Activated T-cell treated with anti-CD3 and anti-CD28 coated beads for 48 hours (primary cell): ENCODE measurements at regions not wholly inside any gene's neighbourhood (a gene's known extent, or its start where the extent isn't known, plus 50 kb on each side); places are given as distances from the start of the nearest gene placed in this dataset.

Experiments
- DNase-seq: peaks from one replicate; pipeline ENCODE4 v3.0.0-alpha.2; 2020; ENCODE audit warnings: low read depth

DNA sequence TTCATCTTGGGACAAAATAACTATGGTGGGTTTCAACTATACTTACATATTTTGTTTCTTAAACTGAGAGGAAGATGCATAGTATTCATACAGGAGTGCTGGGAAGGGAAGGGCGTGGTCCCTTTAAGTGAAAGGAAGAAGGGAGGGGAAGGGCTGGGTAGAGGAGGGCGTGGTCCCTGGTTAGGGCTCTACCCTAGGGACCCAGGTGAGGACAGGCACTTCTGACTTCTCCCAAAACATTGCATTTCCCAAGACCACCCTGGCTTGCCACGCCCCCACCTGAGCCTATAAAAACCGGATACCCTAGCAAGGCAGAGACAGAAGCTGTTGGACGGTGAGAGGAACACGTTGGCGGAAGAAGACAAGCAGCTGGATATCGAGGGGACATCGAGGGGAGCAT lies 157.6 kb upstream of the PLXNA4 start:
- DNase-seq = no peak

DNA sequence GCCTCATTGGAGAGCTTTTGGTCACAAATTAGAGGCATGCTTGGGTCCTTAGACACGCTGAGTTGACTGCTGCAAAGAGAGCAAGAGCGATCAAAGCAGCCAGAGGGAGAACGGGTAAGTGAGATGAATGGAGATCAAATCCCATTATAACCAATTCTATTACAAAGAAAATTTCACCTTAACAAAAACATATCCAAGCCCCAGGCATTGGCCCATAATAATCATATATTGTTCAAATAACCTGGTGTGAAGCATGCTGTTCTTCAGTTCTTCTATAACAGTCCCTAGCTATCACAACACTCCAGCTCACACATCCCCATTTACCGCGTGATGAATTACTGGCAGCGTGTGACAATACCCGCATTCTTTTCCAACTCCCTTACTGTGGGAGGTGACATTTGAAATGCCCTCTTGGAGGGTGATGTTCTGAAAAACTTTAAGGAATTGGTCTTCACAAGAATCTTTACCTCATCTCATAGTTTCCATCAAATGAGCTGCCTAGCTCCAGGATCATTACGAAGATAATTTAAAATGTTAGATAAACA lies 156.1 kb upstream of the PLXNA4 start:
- no peak for DNase-seq

DNA sequence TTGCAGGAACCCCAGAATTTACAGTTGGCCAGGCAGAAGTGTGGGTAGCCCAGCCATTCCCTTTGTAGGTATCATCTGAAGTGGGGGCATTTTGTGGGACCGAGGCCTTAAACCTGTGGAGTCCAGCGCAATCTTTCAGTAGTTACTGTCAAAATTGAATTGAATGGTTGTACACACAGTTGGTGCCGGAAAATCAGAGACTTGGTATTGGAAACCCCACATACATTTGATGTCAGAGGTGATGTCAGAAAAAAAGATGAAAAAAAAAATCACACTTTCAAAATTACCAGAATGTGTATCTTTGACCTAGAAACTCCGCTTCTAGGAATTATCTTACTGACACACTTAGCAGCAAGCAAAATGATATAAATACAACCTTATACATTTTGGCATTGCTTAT lies 153.8 kb upstream of the PLXNA4 start:
- DNase-seq = no peak

DNA sequence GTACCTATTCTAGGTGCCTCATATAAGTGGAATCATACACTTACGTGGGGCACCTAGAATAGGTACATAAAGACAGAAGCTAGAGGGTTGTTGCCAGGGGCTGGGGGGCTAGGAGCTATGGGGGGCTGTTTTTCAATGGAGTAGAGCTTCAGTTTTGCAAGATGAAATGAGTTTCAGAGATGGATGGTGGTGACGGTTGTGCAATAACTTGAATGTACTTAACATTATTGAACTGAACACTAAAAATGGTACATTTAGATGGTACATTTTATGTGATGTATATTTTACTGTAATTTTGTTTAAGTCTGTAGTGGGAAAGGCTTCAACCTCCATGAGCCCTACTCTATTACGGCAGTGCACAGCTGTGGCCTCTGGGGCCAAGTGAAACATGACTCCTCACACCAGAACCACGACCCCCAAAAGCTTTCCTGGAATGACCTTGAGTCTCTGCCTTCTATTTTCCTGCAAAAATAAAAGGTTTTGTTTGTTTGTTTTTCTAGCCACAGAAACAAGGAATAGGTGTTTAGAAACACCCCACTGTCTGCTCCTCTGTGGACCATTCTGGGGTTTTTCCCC lies 147.3 kb upstream of the PLXNA4 start:
- no peak for DNase-seq

DNA sequence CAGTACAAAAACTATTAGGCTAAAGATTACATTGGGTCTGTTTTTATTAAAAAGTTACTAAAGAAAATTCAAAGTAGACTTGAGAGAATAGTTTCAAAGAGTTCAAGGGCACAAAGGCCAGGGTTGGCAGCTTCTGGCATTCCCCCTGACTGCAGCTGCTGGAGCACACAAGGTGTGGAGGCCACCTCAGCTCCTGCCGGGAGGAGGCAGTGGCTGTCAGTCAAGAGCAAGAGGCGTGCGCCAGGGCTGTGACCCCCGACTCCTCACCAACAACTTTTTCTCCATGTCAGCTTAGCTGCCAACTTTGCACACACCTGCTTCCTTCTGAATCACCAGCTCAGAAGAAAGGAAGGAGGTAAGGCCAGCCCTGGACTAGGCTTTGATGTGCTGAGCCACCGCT lies 144.6 kb upstream of the PLXNA4 start:
- no peak for DNase-seq

DNA sequence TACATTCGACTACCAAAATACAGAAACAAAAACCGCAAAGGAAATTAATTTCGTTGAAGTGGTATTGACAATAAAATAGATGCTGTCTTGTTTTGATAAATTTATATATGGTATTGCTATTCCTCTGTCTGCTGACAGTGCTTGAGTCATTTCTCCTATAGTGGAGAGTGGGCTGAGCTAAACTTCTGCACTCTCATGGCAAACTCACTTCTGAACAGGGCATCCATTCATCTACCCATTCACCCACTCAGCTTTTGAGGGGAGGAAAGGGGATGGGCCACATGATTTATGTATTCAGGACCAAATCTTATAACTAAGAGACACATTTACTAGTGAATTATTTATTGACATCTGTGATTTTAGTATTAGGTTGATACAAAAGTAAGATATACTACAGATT lies 137.6 kb upstream of the PLXNA4 start:
- DNase-seq = no peak

DNA sequence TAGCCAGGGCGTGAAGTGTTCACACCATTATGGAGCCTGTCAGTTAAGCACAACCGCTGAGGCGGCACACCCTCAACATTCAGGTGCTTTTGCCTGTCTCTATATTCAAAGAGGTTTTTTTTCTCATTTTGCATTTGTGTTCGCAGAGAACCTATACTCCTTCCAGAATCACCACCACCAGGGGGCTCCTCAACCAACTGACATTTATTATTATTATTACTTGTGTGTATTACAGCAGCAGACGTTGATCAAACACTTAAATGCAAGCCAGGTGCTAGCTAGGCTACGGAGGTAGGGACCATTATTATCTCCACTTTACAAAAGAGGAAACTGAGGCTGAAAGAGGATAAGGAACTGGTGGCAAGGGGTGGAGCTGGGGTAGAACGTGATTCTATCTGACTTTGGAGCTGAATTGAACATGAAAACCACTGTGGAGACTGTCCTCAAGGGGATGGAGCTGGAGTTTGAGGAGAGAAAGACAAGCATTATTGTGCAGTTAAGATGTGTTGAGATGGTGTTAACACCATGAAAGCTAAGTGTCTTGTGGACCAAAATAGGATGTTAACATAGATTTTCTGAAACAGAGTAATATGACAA lies 133.8 kb upstream of the PLXNA4 start:
- no peak for DNase-seq

DNA sequence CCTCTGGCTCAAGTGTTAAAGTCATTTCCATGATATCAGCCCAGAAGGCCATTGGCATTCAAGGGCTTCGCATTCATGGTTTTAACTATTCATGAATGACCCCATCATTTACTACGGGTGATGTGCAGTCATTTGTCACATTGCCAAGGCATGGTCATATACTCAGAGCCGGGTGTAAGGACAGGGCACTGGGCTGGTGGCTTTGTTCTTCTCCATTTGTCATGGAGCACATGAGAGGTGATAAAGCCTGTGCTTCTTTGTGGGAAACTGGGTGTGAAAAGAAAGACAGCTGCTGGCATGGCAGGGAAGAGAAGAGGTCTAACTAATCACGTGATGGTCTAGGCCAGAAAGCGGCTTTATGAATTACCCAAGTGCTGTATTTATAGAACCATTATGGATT lies 132.2 kb upstream of the PLXNA4 start:
- DNase-seq = no peak

DNA sequence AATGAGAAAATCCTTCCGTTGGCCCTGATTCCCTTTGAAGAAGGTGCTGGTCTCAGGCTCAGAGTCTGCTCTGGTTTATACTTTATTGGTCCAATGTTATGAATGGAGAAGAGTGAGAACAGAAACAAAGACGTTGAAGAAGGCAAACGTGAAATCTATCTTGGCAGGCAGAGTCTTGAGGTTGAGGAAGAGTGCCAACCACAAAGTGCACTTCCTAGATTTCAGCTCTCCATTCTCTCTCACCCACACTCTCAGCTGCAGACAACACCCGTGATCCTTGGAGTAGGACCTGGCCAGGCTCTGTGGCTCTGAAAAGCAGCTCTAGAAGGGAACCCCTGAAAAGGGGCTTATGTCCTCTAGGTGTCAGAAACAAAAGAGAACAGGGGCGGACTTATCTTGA lies 128.9 kb upstream of the PLXNA4 start:
- no peak for DNase-seq

DNA sequence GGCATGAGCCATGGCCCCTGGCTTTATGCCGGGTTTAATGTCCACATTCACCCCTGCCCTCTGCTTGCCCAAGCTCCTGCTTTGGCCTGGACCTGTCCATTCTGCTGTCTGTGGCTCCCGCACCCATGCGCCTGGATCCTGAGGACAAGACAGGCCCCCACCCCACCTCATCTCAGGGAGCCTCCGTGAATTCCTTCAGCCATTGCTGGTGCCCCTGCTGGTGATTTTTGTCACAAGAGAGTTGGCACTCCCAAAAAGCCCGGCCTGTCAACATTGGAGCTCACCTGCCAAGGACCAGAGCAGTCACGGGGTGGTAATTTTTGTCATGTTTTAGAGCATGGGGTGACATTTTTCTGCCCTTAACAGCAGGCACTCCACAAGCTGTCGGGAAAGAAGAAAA lies 127.5 kb upstream of the PLXNA4 start:
- no peak for DNase-seq

DNA sequence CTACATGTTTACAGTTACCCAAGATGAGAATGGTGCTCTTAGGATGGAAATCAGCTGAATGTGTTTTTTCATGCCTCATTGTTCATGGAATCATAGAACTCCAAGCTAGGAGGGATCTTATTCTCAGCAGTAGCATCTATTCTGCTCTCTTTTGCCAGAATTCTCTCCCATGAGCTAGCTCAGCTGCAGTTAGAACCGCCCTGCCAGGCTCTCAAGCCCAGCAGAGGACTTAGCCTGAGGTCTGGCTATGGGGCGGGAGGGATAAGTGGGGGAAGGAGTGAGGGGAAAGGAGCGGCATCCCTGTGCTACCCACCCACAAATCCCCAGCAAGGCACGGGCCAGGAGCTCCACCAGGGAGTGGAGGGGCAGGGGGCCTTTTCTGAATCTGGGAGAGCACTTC lies 120.7 kb upstream of the PLXNA4 start:
- DNase-seq = no peak

DNA sequence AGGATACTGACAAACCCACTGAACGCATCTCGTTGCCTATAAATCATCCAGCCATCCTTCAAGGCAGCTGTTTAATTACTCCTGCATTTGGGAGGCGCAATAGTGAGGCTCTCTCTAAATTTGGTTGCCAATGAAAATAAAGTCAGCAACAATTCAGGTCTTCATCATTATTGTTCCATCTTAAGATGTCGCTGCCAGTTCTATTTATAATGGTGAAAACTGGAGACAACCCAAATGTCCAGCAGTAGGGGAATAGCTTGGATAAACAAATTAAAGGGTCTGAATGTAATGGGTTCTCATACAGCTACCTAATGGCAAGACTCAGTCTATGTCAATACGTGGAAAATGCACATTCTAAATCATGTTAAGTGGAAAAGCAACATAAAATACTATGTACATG lies 120.1 kb upstream of the PLXNA4 start:
- no peak for DNase-seq

DNA sequence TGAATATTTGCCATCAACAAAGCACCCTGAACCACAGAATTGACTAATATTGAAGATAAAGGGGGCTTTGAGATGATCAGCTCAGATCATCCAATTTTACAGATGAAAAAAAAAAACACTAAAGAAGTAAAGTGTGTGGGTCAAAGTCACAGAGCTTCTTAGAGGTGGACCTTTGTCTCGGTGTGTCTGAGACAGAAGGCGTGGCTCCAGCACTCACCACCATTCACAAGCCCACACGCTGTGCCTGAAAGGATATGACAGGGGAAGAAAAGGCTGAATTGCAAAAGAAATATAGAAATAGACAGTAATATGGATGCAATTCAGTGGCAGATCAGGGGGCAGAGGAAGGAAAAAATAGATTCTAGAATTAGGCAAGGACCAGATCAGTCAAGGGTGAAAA lies 114.9 kb upstream of the PLXNA4 start:
- DNase-seq = no peak

DNA sequence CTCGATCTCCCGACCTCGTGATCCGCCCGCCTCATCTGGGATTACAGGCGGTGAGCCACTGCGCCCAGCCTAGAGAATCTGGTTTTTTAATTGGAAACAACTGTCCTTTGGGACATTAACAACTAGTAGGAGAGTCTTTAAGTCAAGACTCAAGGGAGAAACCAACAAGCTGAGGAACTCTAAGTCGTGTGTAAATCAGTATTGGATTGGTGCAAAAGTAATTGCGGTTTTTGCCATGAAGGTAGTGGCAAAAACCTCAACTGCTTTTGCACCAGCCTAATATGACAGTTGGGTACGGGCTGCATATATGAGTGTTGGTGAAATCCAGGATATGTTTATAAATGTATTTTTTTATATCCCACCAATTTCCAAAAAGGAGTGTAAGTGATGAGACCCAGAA lies 113.9 kb upstream of the PLXNA4 start:
- no peak for DNase-seq

DNA sequence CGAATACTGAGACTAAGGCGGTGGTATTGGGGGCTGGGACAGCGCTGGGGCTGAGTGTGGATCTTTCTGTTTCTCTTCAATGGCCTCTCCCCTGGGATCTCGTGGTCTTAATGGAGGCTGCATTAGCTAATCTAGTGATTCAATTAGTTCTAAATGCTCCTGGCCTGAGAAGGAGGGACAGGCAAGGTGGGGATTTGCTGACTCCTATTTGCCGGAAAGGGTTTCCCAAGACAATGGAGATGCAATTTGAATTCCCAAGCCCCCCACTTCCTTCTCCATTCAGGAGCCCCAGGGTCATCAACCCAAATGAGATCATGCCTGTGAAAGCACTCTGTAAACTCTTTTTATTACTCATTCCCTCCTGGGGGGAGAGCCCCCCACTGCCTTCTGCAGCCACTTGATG lies 111.7 kb upstream of the PLXNA4 start:
- DNase-seq = no peak

DNA sequence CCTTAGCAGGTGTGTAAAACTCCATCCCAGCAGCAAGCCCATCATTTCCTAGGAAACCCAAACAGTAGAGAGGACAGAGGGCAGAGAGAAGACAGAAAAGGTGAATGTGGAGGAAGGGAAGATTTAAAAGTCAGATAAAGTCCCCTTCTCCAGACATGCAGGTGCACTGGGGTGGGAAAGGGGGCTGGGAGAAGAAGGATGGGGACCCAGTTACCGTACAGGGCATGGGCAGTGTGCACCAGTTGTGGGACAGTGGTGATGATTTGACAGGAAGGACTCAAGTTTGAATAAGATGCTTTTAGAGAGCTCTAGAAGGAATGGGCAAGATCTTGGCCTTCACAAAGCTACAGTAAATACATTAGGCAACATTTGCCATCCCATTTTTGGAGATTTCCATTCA lies 110.7 kb upstream of the PLXNA4 start:
- no peak for DNase-seq

DNA sequence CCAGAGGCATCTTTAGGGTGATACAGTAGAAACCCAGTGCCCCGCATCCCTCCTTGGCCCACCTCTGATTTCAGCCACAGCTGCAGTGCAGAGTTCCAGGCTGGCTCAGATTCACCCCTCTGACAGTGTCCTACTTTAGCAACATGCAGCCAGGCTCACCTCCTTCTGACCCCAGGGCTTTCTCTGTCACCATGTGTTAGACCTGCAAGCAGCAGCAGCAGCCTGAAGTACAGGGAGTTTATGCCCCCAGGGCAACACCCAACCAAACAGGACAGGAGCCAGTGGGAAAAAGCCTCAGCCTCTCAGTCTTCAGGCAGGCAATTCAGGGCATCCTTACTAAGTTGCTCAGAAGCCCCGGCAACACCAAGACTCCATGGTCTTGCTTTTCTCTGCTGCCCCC lies 109.0 kb upstream of the PLXNA4 start:
- no peak for DNase-seq

DNA sequence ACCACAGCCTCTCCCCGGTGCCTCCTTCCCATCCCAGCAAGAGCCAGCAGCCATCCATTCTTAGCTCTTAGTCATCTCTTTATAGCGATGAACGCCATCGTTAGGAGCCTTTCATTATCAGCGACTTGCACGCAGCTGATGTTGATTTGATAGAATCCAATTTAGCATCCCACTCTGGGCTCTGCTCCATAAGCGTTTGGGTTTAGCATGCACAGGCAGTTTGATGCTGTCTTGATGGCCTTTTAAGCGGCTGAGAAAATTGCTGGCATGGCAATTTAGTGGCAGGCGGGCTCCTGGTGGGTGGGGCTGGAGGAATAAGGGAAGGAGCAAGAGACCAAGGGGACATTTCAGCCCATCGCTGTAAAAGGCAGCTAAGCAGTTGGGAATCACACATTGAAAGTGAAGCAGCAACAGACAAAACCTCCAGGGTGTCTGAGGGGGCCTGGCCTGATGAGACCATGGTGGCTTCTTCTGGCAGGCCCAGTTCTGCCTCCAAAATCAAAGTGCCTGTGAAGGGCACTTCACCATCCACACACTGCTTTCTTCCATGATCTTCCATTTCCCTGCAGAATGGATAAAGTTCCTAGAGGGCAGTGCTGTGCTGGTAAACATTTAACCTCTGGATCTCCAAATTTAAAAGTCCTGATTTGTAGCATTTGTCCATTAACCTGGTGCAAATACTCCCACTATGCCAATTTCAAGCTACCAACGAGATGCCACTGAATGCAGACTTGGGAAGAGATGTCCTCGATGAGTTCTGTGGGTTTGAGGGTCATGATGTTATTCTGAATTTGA lies 107.8 kb upstream of the PLXNA4 start:
- no peak for DNase-seq

DNA sequence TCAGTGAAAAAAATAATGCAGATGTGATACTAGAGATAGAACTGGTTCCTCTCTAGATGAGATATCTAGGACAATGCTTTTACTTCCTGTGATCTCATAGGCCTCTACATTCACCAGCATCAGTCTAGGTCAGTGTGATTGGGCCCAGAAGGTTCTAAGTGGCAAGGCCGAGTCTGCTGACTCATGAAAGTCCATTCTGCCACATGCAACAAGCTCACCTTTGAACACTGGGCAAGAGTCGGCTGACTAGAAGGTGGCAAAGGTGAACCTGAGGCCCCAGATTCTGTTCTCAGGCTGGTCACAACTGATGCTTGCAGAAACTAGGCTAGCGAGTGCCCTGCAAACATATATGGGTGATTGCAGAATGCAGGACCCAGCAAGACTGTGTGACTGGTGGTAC lies 105.7 kb upstream of the PLXNA4 start:
- DNase-seq = no peak

DNA sequence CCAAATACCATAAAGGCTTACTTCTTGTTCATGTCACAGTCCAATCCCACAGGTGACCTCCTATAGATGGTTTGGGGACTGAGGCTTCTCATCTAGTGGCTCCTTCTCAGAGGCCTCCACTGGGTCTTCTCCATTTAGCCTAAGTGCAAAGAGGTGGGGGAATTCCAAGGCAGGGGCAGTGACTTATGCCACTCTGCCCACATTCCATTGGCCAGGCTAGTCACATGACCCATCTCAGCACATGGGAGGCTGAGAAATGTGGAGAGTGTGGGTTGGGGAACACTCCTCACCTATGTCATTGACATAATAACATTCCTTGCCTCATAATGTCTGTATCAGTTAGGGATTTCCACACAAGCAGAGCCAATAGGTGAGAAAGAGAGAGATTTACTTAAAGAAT lies 104.3 kb upstream of the PLXNA4 start:
- no peak for DNase-seq

DNA sequence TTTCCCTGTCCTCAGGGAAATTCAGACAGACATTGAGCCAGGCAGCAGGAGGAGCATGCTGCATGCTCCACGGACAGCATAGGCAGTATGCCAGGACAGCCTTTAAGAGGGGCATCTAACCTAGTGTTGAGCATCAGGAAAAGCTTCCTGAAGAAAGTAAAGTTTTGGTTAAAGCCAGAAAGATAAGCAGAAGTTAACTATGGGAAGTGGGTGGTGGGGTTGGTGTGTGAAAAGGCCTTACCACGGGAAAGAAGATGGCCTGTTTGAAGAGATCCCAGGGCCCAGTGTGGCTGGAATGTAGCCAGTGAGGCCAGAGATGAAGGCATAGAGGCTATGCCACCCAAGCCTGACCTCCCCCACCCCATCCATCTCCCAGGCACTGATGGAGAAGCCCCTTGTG lies 102.4 kb upstream of the PLXNA4 start:
- DNase-seq = no peak

DNA sequence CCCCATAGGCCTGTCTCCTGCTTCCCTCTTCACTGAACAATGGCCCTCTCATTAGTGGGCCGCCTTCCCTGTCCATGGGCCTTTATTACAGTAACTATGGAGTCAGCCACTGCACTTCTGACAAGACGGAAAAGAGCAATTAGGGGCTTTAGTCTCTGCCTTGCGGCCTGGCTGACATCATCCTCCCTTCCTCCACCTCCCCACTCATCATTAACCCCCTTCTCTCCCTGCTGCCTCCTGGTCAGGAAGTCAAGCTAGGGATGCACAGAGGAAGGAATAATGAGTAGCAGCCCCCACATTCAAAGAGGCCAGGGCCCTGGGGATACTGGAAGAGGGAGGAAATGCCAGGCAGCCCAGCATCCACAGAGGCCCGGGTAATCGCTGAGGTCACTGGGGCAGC lies 101.6 kb upstream of the PLXNA4 start:
- no peak for DNase-seq

DNA sequence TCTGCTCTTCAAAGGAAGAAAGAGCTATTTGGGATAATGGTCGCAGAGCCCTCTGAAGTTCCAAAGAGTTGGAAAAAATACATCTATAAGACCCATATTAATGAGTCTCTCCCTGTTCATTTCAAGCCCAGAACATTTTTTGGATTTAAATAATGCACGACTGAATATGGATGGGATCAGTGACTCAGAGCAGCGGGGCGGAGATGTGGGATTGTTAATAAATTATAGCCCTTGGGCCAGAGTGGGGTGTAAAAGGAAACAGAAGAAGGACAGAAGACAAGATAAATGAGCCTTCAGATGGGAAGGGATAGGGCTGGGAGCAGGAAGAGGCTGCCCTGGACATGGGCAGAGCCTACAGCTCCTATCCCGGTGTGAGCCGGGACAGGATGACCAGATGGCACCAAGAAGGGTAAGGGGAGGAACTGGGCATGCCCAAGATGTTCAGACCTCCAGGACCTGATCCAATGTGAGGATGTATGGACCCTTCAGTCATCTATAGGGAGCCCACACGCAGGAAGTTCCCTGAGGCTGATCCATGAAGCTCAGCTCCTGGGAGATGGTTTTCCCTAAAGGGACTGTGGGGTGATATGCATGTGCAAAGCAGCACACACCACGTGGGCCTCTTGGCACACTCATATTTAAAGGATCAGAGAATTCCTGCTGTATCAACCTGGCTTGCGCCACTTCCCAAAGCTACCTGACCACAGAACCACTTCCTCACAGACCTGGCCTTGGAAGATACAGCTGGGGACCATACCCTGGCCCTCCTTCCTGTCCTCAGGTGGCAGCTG lies 96.1 kb upstream of the PLXNA4 start:
- DNase-seq = no peak
